HCT116 (cell line): ENCODE measurements at regions not wholly inside any gene's neighbourhood (a gene's known extent, or its start where the extent isn't known, plus 50 kb on each side); places are given as distances from the start of the nearest gene placed in this dataset.

ENCODE experiments used
- ATAC-seq: fragments of 200-7000 bp; cut with Tn5 transposase; 2 replicates; pipeline ENCODE4 v1.9.1; 2020; ENCODE audit warnings: mild to moderate bottlenecking, moderate library complexity
- BruUV-seq: library from RNA; stranded (reverse); fragments of 400-500 nt; replicated peaks from 2 replicates; lab custom pipeline; 2021; lab: Mats Ljungman, UMichigan
- CTCF ChIA-PET: fragments of 300-600 bp; sonication (Branson Sonifier 250); formaldehyde crosslinking; loops from one replicate; lab custom pipeline; 2021; ENCODE audit warnings: antibody characterized with exemption; lab: Charles Lee
- POLR2A ChIA-PET: fragments of 300-600, 350-600 bp; sonication (Branson Sonifier 250); formaldehyde crosslinking; loops from one replicate; lab custom pipeline; 2021; ENCODE audit warnings: antibody characterized with exemption; lab: Charles Lee
- RAD21 ChIA-PET, 2 experiments: fragments of 300-600 bp; sonication (Branson Sonifier 250); formaldehyde crosslinking; loops; one replicate each; lab custom pipeline; 2023; ENCODE audit warnings: low total read pairs in 2 of 2; ENCODE audit not compliant: uncharacterized antibody in 2 of 2, unreplicated experiment in 2 of 2, low non-redundant PET in 1 of 2; lab: Charles Lee
- DNase-seq: peaks from one replicate; pipeline ENCODE4 v3.0.0-alpha.2; 2010; ENCODE audit warnings: low read depth, low spot score
- H2AFZ ChIP-seq: fragments of 200-600 bp; shearing (Covaris generic), sonication (generic); 2 replicates; pipeline ENCODE4 v1.6.1; 2017; ENCODE audit warnings: low read depth, mixed run types, mixed read lengths, antibody characterized with exemption, low read length; ENCODE audit not compliant: poor library complexity, severe bottlenecking
- H3K27ac ChIP-seq: 2 replicates; pipeline ENCODE4 v1.5.1; 2012; ENCODE audit warnings: low read depth, low read length
- H3K27me3 ChIP-seq: fragments of 200-600 bp; sonication (generic); 2 replicates; pipeline ENCODE4 v1.6.1; 2016; ENCODE audit warnings: mixed run types, low read length, mixed read lengths; ENCODE audit not compliant: insufficient read depth
- H3K36me3 ChIP-seq, 2 experiments: fragments of 200-500 bp in 1 of 2; fragments of 200-600 bp in 1 of 2; sonication (Bioruptor generic) in 1 of 2; sonication (generic) in 1 of 2; 2 replicates each; pipeline versions ENCODE4 v1.5.1 to v1.6.1; 2014 to 2016; ENCODE audit warnings: low read length in 2 of 2, inconsistent platforms in 1 of 2, mixed read lengths in 1 of 2, mixed run types in 1 of 2; ENCODE audit not compliant: insufficient read depth in 2 of 2, control insufficient read depth in 1 of 2
- H3K4me1 ChIP-seq, 2 experiments: fragments of 200-600 bp in 1 of 2; sonication (generic) in 1 of 2; 2 replicates each; pipeline versions ENCODE4 v1.5.1 to v1.6.1; 2012 to 2017; ENCODE audit warnings: low read length in 2 of 2, inconsistent platforms in 1 of 2, mild to moderate bottlenecking in 1 of 2, mixed read lengths in 1 of 2, mixed run types in 1 of 2, moderate library complexity in 1 of 2; ENCODE audit not compliant: insufficient read depth in 2 of 2, control insufficient read depth in 1 of 2
- H3K4me2 ChIP-seq: fragments of 200-600 bp; sonication (generic); 2 replicates; pipeline ENCODE4 v1.6.1; 2017; ENCODE audit warnings: mixed run types, low read length, mixed read lengths
- H3K4me3 ChIP-seq, 2 experiments: fragments of 200-600 bp in 1 of 2; sonication (generic) in 1 of 2; replicated peaks in 1 of 2; 2 replicates each; pipeline ENCODE4 v1.5.1; 2011 to 2016; ENCODE audit warnings: low read length in 2 of 2, control low read depth in 1 of 2, low read depth in 1 of 2, mild to moderate bottlenecking in 1 of 2, mixed read lengths in 1 of 2, mixed run types in 1 of 2
- H3K79me2 ChIP-seq: fragments of 200-600 bp; sonication (generic); 2 replicates; pipeline ENCODE4 v1.6.1; 2017; ENCODE audit warnings: mild to moderate bottlenecking, mixed run types, low read length, moderate library complexity, mixed read lengths; ENCODE audit not compliant: insufficient read depth
- H3K9ac ChIP-seq: fragments of 200-600 bp; sonication (generic); 2 replicates; pipeline ENCODE4 v1.6.1; 2016; ENCODE audit warnings: low read length, mixed read lengths
- H3K9me2 ChIP-seq: fragments of 200-600 bp; sonication (generic), shearing (Covaris generic); 2 replicates; pipeline ENCODE4 v1.6.1; 2017; ENCODE audit warnings: mixed run types, mild to moderate bottlenecking, moderate library complexity; ENCODE audit not compliant: insufficient read depth
- H3K9me3 ChIP-seq, 2 experiments: fragments of 200-500 bp in 1 of 2; fragments of 200-600 bp in 1 of 2; sonication (Bioruptor generic) in 1 of 2; sonication (generic) in 1 of 2; 2 replicates each; pipeline ENCODE4 v1.6.1; 2014 to 2017; ENCODE audit warnings: low read length in 2 of 2, mixed read lengths in 2 of 2, inconsistent platforms in 1 of 2, low read depth in 1 of 2, mild to moderate bottlenecking in 1 of 2, mixed run types in 1 of 2, moderate library complexity in 1 of 2; ENCODE audit not compliant: control insufficient read depth in 1 of 2, insufficient read depth in 1 of 2
- H4K20me1 ChIP-seq: fragments of 200-600 bp; sonication (generic), shearing (Covaris generic); 2 replicates; pipeline ENCODE4 v1.6.1; 2017; ENCODE audit warnings: mixed run types, mild to moderate bottlenecking, moderate library complexity; ENCODE audit not compliant: insufficient read depth
- EGR1 ChIP-seq: IDR thresholded peaks from 2 replicates; pipeline ENCODE4 v1.6.1; 2012; ENCODE audit warnings: low read depth
- EZH2phosphoT487 ChIP-seq: fragments of 200-600 bp; IDR thresholded peaks from 2 replicates; pipeline ENCODE4 v1.6.1; 2018; ENCODE audit warnings: antibody characterized with exemption, borderline replicate concordance
- FOSL1 ChIP-seq: IDR thresholded peaks from 2 replicates; pipeline ENCODE4 v1.6.1; 2012; ENCODE audit warnings: low read depth
- POLR2AphosphoS5 ChIP-seq: IDR thresholded peaks from 2 replicates; pipeline ENCODE4 v1.6.1; 2011; ENCODE audit warnings: mild to moderate bottlenecking, low read depth, low read length, moderate library complexity
- SIN3A ChIP-seq: IDR thresholded peaks from 2 replicates; pipeline ENCODE4 v1.6.1; 2012; ENCODE audit warnings: low read depth
- SP1 ChIP-seq: IDR thresholded peaks from 2 replicates; pipeline ENCODE4 v1.6.1; 2012; ENCODE audit warnings: low read depth
- ZFX ChIP-seq: fragments of 450-650 bp; IDR thresholded peaks from 2 replicates; pipeline ENCODE4 v1.6.1; 2017
- intact Hi-C: fragments of 100-400 bp; cut with micrococcal nuclease; formaldehyde crosslinking; loops from 2 replicates; pipeline ENCODE4 v1.10.0; 2022
- TF ChIP-seq, protein P1 (sequence below): IDR thresholded peaks from 2 replicates; pipeline ENCODE4 v1.6.1; 2012
- TF ChIP-seq, protein P2 (sequence below): IDR thresholded peaks from 2 replicates; pipeline ENCODE4 v1.6.1; 2012
- TF ChIP-seq, protein P3 (sequence below), 3 experiments: fragments of 200-600 bp in 1 of 3; sonication (generic) in 1 of 3; IDR thresholded peaks in 2 of 3; conservative IDR thresholded peaks in 1 of 3; 2 replicates each; pipeline ENCODE4 v1.5.1; 2012 to 2017; ENCODE audit warnings: low read depth in 2 of 3, low read length in 2 of 3, antibody characterized with exemption in 1 of 3, borderline replicate concordance in 1 of 3, control low read depth in 1 of 3, mild to moderate bottlenecking in 1 of 3, mixed read lengths in 1 of 3, mixed run types in 1 of 3, moderate library complexity in 1 of 3; ENCODE audit not compliant: insufficient read depth in 1 of 3

DNA sequence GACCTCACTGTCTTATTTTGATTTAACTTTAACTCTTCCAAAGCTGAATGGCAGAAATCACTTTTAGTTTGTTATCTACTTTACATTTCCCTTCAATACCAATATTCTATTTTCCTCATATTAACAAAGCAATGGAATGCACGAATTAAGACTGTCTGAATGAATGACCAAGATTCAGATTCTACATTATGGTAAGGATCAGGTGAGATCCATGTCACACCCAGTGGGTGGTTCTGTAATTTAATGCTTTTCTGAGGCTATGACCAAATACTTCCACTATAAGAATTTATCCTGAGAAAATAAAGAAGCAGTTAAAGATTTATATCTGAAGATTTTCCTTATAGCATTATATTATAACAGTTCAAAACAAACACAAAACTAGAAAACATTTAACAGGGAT is 90.2 kb upstream of the NUPR2 start:
- no peak overlapping the region for H3K27ac ChIP-seq
- H3K9me2 ChIP-seq: no peaks in the 10 kb centered on the region
- H3K4me2 ChIP-seq: no peak overlapping the region
- no TSS peak for BruUV-seq
- H3K4me1 ChIP-seq: no peaks in the 10 kb centered on the region
- ATAC-seq (no peak), DNase-seq (no peak)
- POLR2A ChIA-PET: no interaction called here
- TF ChIP-seq EZH2phosphoT487 (no peak), SIN3A (no peak), SP1 (no peak), POLR2AphosphoS5 (no peak), ZFX (no peak), EGR1 (no peak), FOSL1 (no peak)
- TF ChIP-seq, protein P1, sequence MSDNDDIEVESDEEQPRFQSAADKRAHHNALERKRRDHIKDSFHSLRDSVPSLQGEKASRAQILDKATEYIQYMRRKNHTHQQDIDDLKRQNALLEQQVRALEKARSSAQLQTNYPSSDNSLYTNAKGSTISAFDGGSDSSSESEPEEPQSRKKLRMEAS: no peak
- TF ChIP-seq, protein P2, sequence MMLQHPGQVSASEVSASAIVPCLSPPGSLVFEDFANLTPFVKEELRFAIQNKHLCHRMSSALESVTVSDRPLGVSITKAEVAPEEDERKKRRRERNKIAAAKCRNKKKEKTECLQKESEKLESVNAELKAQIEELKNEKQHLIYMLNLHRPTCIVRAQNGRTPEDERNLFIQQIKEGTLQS: no peak
- TF ChIP-seq, protein P3, sequence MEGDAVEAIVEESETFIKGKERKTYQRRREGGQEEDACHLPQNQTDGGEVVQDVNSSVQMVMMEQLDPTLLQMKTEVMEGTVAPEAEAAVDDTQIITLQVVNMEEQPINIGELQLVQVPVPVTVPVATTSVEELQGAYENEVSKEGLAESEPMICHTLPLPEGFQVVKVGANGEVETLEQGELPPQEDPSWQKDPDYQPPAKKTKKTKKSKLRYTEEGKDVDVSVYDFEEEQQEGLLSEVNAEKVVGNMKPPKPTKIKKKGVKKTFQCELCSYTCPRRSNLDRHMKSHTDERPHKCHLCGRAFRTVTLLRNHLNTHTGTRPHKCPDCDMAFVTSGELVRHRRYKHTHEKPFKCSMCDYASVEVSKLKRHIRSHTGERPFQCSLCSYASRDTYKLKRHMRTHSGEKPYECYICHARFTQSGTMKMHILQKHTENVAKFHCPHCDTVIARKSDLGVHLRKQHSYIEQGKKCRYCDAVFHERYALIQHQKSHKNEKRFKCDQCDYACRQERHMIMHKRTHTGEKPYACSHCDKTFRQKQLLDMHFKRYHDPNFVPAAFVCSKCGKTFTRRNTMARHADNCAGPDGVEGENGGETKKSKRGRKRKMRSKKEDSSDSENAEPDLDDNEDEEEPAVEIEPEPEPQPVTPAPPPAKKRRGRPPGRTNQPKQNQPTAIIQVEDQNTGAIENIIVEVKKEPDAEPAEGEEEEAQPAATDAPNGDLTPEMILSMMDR (IDR thresholded peaks at IDR 0.05 in 2 of 3, conservative IDR thresholded peaks at IDR 0.05 in 1 of 3; ENCODE audit: borderline replicate concordance in 1 of 3, insufficient read depth in 1 of 3, low read depth in 2 of 3, low read length in 2 of 3): no peak
- no peaks in the 10 kb centered on the region for H4K20me1 ChIP-seq
- H3K9ac ChIP-seq: no peak overlapping the region
- CTCF ChIA-PET: no interaction called here
- no peak overlapping the region for H3K4me3 ChIP-seq
- RAD21 ChIA-PET: no interaction called here
- H3K79me2 ChIP-seq: no peaks in the 10 kb centered on the region
- H3K36me3 ChIP-seq: no peaks in the 10 kb centered on the region
- no peaks in the 10 kb centered on the region for H3K27me3 ChIP-seq
- H2AFZ ChIP-seq: no peak overlapping the region
- intact Hi-C loops: no loop called here
- H3K9me3 ChIP-seq: peaks cover 0 to 3% of the 10 kb centered on the region in 2 experiments; a peak in 1 of 4 replicates
